Thyroid gland (tissue), 4 donors: ENCODE measurements at regions not wholly inside any gene's neighbourhood (a gene's known extent, or its start where the extent isn't known, plus 50 kb on each side); places are given as distances from the start of the nearest gene placed in this dataset.

ENCODE experiments used
- CTCF ChIP-seq, 6 experiments: fragments of 200-600 bp in 3 of 6; fragments of 450-650 bp in 3 of 6; sonication (generic) in 3 of 6; IDR thresholded peaks; one replicate each; pipeline ENCODE4 v1.5.1; 2016 to 2019; ENCODE audit warnings: antibody characterized with exemption in 6 of 6, mild to moderate bottlenecking in 2 of 6, inconsistent platforms in 1 of 6, moderate library complexity in 1 of 6
- POLR2A ChIP-seq, 2 donors: fragments of 450-650 bp; IDR thresholded peaks; one replicate each; pipeline ENCODE4 v1.6.1; 2017; ENCODE audit warnings: antibody characterized with exemption in 2 of 2, mild to moderate bottlenecking in 2 of 2, moderate library complexity in 1 of 2

- no peak for TF ChIP-seq CTCF (IDR thresholded peaks at IDR 0.05)
- no peak for TF ChIP-seq POLR2A (IDR thresholded peaks at IDR 0.05)
These were observed 55.0 kb upstream of the TIPARP start for GRCh38 chr3:156619376-156619775.
